ENCODE measurements at regions not wholly inside any gene's neighbourhood (a gene's known extent, or its start where the extent isn't known, plus 50 kb on each side); places are given as distances from the start of the nearest gene placed in this dataset.

GRCh38 chr7:23928418-23928775, 218.4 kb downstream of the STK31 start:
- H4K20me1 ChIP-seq (ENCODE audit: control insufficient read depth, extremely low read depth, insufficient read depth, low read length), result no peaks in the 10 kb centered on the region
- no peaks in the 10 kb centered on the region for H3K27me3 ChIP-seq (ENCODE audit: control insufficient read depth, extremely low read depth, insufficient read depth, low read length)
- no peak overlapping the region for H3K4me3 ChIP-seq (ENCODE audit: control insufficient read depth in 2 of 3, extremely low read depth in 1 of 3, insufficient read depth in 2 of 3, low read depth in 1 of 3, low read length in 3 of 3)
- no peaks in the 10 kb centered on the region for H3K9me1 ChIP-seq (ENCODE audit: control insufficient read depth, extremely low read depth, insufficient read depth, low read length)
- H3K9ac ChIP-seq (ENCODE audit: control insufficient read depth, extremely low read depth, insufficient read depth, low read length), result no peak overlapping the region
- no peak overlapping the region for H3K27ac ChIP-seq (ENCODE audit: control insufficient read depth, insufficient read depth, low read length)
- no peak for FAIRE-seq
- TF ChIP-seq, protein P1, sequence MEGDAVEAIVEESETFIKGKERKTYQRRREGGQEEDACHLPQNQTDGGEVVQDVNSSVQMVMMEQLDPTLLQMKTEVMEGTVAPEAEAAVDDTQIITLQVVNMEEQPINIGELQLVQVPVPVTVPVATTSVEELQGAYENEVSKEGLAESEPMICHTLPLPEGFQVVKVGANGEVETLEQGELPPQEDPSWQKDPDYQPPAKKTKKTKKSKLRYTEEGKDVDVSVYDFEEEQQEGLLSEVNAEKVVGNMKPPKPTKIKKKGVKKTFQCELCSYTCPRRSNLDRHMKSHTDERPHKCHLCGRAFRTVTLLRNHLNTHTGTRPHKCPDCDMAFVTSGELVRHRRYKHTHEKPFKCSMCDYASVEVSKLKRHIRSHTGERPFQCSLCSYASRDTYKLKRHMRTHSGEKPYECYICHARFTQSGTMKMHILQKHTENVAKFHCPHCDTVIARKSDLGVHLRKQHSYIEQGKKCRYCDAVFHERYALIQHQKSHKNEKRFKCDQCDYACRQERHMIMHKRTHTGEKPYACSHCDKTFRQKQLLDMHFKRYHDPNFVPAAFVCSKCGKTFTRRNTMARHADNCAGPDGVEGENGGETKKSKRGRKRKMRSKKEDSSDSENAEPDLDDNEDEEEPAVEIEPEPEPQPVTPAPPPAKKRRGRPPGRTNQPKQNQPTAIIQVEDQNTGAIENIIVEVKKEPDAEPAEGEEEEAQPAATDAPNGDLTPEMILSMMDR (optimal IDR thresholded peaks at IDR 0.05 in 1 of 3, IDR thresholded peaks at IDR 0.05 in 1 of 3, conservative IDR thresholded peaks at IDR 0.05 in 1 of 3; ENCODE audit: extremely low read depth in 1 of 3, insufficient read depth in 2 of 3, low read length in 3 of 3), result no peak
- TF ChIP-seq EZH2 (IDR thresholded peaks at IDR 0.05; ENCODE audit: low read length), result no peak
- dilution Hi-C loops (cut with MboI; ENCODE audit: extremely low pct_ligation_motif_present, low sequenced_read_pairs), result no loop called here
- H3K4me1 ChIP-seq (ENCODE audit: control insufficient read depth, extremely low read depth, insufficient read depth, low read length), result no peaks in the 10 kb centered on the region
- H3K4me2 ChIP-seq (ENCODE audit: control insufficient read depth, extremely low read depth, insufficient read depth, low read depth, low read length), result no peak overlapping the region
- no peaks in the 10 kb centered on the region for H3K36me3 ChIP-seq (ENCODE audit: control insufficient read depth in 2 of 2, extremely low read depth in 1 of 2, insufficient read depth in 2 of 2, low read length in 2 of 2)
- no peaks in the 10 kb centered on the region for H3K9me3 ChIP-seq (ENCODE audit: control insufficient read depth, low read depth, low read length)
- no peak for DNase-seq (ENCODE audit: low read depth, low spot score)
- no peaks in the 10 kb centered on the region for H3K79me2 ChIP-seq (ENCODE audit: control insufficient read depth, insufficient read depth, low read length)
- no peak overlapping the region for H2AFZ ChIP-seq (ENCODE audit: control insufficient read depth, low read length)

DNA sequence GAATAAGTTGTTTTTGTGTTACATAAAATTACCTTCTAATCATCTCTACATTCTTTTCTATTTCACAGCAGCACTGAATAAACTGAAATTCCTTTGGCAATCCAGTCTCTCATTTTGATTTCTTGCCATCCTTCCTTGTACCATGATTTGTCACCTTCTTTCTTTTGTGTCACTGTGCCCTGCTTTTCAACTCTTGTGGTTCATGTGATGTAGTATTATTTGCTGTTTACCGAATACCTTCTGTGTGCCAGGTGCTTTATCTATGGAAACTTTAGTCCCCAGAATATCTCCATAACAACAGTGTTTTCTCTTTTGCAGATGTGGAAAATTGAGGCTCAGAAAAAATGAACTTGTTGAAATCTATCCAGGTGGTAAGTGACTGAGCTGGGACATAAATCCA, 220.3 kb downstream of the STK31 start:
- no peaks in the 10 kb centered on the region for H3K79me2 ChIP-seq (ENCODE audit: control insufficient read depth, insufficient read depth, low read length)
- dilution Hi-C loops (cut with MboI; ENCODE audit: extremely low pct_ligation_motif_present, low sequenced_read_pairs), result no loop called here
- H3K9ac ChIP-seq (ENCODE audit: control insufficient read depth, extremely low read depth, insufficient read depth, low read length), result no peak overlapping the region
- H3K27ac ChIP-seq (ENCODE audit: control insufficient read depth, insufficient read depth, low read length), result no peak overlapping the region
- no peaks in the 10 kb centered on the region for H4K20me1 ChIP-seq (ENCODE audit: control insufficient read depth, extremely low read depth, insufficient read depth, low read length)
- H3K4me3 ChIP-seq (ENCODE audit: control insufficient read depth in 2 of 3, extremely low read depth in 1 of 3, insufficient read depth in 2 of 3, low read depth in 1 of 3, low read length in 3 of 3), result no peak overlapping the region
- FAIRE-seq, result no peak
- H2AFZ ChIP-seq (ENCODE audit: control insufficient read depth, low read length), result no peak overlapping the region
- H3K4me1 ChIP-seq (ENCODE audit: control insufficient read depth, extremely low read depth, insufficient read depth, low read length), result no peaks in the 10 kb centered on the region
- no peak overlapping the region for H3K4me2 ChIP-seq (ENCODE audit: control insufficient read depth, extremely low read depth, insufficient read depth, low read depth, low read length)
- no peaks in the 10 kb centered on the region for H3K9me1 ChIP-seq (ENCODE audit: control insufficient read depth, extremely low read depth, insufficient read depth, low read length)
- DNase-seq (ENCODE audit: low read depth, low spot score), result no peak
- no peaks in the 10 kb centered on the region for H3K27me3 ChIP-seq (ENCODE audit: control insufficient read depth, extremely low read depth, insufficient read depth, low read length)
- TF ChIP-seq, protein P1 (optimal IDR thresholded peaks at IDR 0.05 in 1 of 3, IDR thresholded peaks at IDR 0.05 in 1 of 3, conservative IDR thresholded peaks at IDR 0.05 in 1 of 3; ENCODE audit: extremely low read depth in 1 of 3, insufficient read depth in 2 of 3, low read length in 3 of 3), result no peak
- no peak for TF ChIP-seq EZH2 (IDR thresholded peaks at IDR 0.05; ENCODE audit: low read length)
- no peaks in the 10 kb centered on the region for H3K36me3 ChIP-seq (ENCODE audit: control insufficient read depth in 2 of 2, extremely low read depth in 1 of 2, insufficient read depth in 2 of 2, low read length in 2 of 2)
- no peaks in the 10 kb centered on the region for H3K9me3 ChIP-seq (ENCODE audit: control insufficient read depth, low read depth, low read length)
